T47D (cell line): ENCODE measurements at regions not wholly inside any gene's neighbourhood (a gene's known extent, or its start where the extent isn't known, plus 50 kb on each side); places are given as distances from the start of the nearest gene placed in this dataset.
"Not testable (repeated sequence)": the region's sequence is repeated elsewhere in the genome, so short reads cannot be mapped to it uniquely, and the experiment has no call there.

Source experiments
- DNase-seq, 2 experiments: peaks; one replicate each; pipeline versions ENCODE4 v3.0.0 to v3.0.0-alpha.2; 2011 to 2012; ENCODE audit warnings: low read depth in 1 of 2, low spot score in 1 of 2
- JUND ChIP-seq: IDR thresholded peaks from 2 replicates; pipeline ENCODE4 v1.6.1; 2012; ENCODE audit warnings: low read depth
- in situ Hi-C: cut with HindIII; loops from 2 replicates; pipeline ENCODE4 v1.10.0; 2016; ENCODE audit warnings: low sequenced_read_pairs, low pct_unique_long_range_greater_than_20kb

GRCh38 chr10:25820874-25821273, 113.2 kb upstream of the MYO3A start:
- no peak for DNase-seq
- TF ChIP-seq JUND: no peak
- in situ Hi-C loops: no loop called here

- in situ Hi-C loops: no loop called here
- no peak for DNase-seq
- TF ChIP-seq JUND: no peak
Measured at GRCh38 chr10:25824050-25824449, 110.0 kb upstream of the MYO3A start.

- DNase-seq: no peak
- in situ Hi-C loops: no loop called here
- TF ChIP-seq JUND: no peak
Measured at GRCh38 chr10:25828475-25828874, 105.6 kb upstream of the MYO3A start.

GRCh38 chr10:25831080-25831479, 102.9 kb upstream of the MYO3A start:
- no peak for TF ChIP-seq JUND
- DNase-seq: no peak
- in situ Hi-C loops: no loop called here

- no peak for DNase-seq
- no peak for TF ChIP-seq JUND
- in situ Hi-C loops: no loop called here
Measured at GRCh38 chr10:25839683-25840082, 94.3 kb upstream of the MYO3A start.

- DNase-seq, in situ Hi-C loops: not testable (repeated sequence)
Measured at GRCh38 chr10:25840875-25841274, 93.2 kb upstream of the MYO3A start.

GRCh38 chr10:25842146-25842545, 91.9 kb upstream of the MYO3A start:
- in situ Hi-C loops: no loop called here
- no peak for DNase-seq
- no peak for TF ChIP-seq JUND

- no peak for DNase-seq
- TF ChIP-seq JUND: no peak
- in situ Hi-C loops: no loop called here
Measured at GRCh38 chr10:25843551-25844170, 90.4 kb upstream of the MYO3A start.

GRCh38 chr10:25844716-25845115, 89.3 kb upstream of the MYO3A start:
- in situ Hi-C loops: not testable (repeated sequence)

GRCh38 chr10:25849268-25849667, 84.8 kb upstream of the MYO3A start:
- no peak for DNase-seq
- TF ChIP-seq JUND: no peak
- in situ Hi-C loops: no loop called here

More at GRCh38 chr10:25844716-25845115, 89.3 kb upstream of the MYO3A start:
- DNase-seq: not testable (repeated sequence)

GRCh38 chr10:25849988-25850387, 84.0 kb upstream of the MYO3A start:
- in situ Hi-C loops: no loop called here
- no peak for DNase-seq
- TF ChIP-seq JUND: no peak

GRCh38 chr10:25851548-25851947, 82.5 kb upstream of the MYO3A start:
- in situ Hi-C loops: no loop called here
- DNase-seq: no peak
- TF ChIP-seq JUND: no peak

- TF ChIP-seq JUND: no peak
- in situ Hi-C loops: no loop called here
- no peak for DNase-seq
Measured at GRCh38 chr10:25852364-25852941, 81.6 kb upstream of the MYO3A start.

GRCh38 chr10:25858076-25858475, 76.0 kb upstream of the MYO3A start:
- in situ Hi-C loops: no loop called here
- TF ChIP-seq JUND: no peak
- no peak for DNase-seq
